ENCODE measurements at regions not wholly inside any gene's neighbourhood (a gene's known extent, or its start where the extent isn't known, plus 50 kb on each side); places are given as distances from the start of the nearest gene placed in this dataset.

GRCh38 chr13:80033951-80034350 lies 307.0 kb downstream of the SPRY2 start:
- Histone ChIP-seq H3K9me2 (ENCODE audit: insufficient read depth) (0 out of 2 replicates have a peak, but pooled peaks cover 2% of the 10 kb centered on the region), H3K79me2 (replicated peaks; ENCODE audit: insufficient read depth) (no peaks in the 10 kb centered on the region), H3K4me2 (no peak overlapping the region), H3K27ac (ENCODE audit: low read depth) (no peak overlapping the region), H3K4me1 (ENCODE audit: insufficient read depth) (no peaks in the 10 kb centered on the region), H3K4me3 (no peak overlapping the region), H3K36me3 (ENCODE audit: insufficient read depth) (no peaks in the 10 kb centered on the region), H2AFZ (no peak overlapping the region), H4K20me1 (replicated peaks; ENCODE audit: insufficient read depth) (no peaks in the 10 kb centered on the region), H3K27me3 (ENCODE audit: insufficient read depth) (no peaks in the 10 kb centered on the region), H3F3A (replicated peaks; ENCODE audit: low read depth) (no peaks in the 10 kb centered on the region)
- no peaks in the 10 kb centered on the region for H3K27me3 Mint-ChIP-seq (ENCODE audit: insufficient read depth, low read depth, poor library complexity)
- H3K36me3 Mint-ChIP-seq (ENCODE audit: low read depth): no peaks in the 10 kb centered on the region
- TF ChIP-seq ZNF462 (CRISPR knock-in tag; IDR thresholded peaks at IDR 0.05) (no peak), EZH2phosphoT487 (IDR thresholded peaks at IDR 0.05; ENCODE audit: unreplicated experiment) (no peak), CTCF (conservative IDR thresholded peaks at IDR 0.05; ENCODE audit: low read depth in 2 of 2) (no peak), ETS1 (IDR thresholded peaks at IDR 0.05) (no peak), REST (IDR thresholded peaks at IDR 0.05; ENCODE audit: unreplicated experiment) (no peak), JUNB (IDR thresholded peaks at IDR 0.05; ENCODE audit: unreplicated experiment) (no peak), POLR2AphosphoS5 (IDR thresholded peaks at IDR 0.05; ENCODE audit: low read depth) (no peak)
- H3K27ac Mint-ChIP-seq: no peak overlapping the region
- no peaks in the 10 kb centered on the region; the same call in 1 of the 3 replicates for H3K4me1 Mint-ChIP-seq
- H3K9me3 Mint-ChIP-seq: no peaks in the 10 kb centered on the region
- no peak overlapping the region for H3K4me3 Mint-ChIP-seq
- ATAC-seq (no peak), DNase-seq (ENCODE audit: low spot score) (no peak)

Data from GM23338 (cell line).